Fibroblast of gingiva (primary cell): ENCODE measurements at regions not wholly inside any gene's neighbourhood (a gene's known extent, or its start where the extent isn't known, plus 50 kb on each side); places are given as distances from the start of the nearest gene placed in this dataset.

ENCODE experiments used
- DNase-seq: peaks from one replicate; pipeline ENCODE4 v3.0.0-alpha.2; 2011; ENCODE audit warnings: low read depth

- DNase-seq: no peak
Measured at GRCh38 chr22:47565607-47566006, 803.2 kb downstream of the TBC1D22A start.

GRCh38 chr22:47564651-47565434, 802.4 kb downstream of the TBC1D22A start:
- no peak for DNase-seq

GRCh38 chr22:47564158-47564450, 801.7 kb downstream of the TBC1D22A start:
- DNase-seq: no peak

- DNase-seq: no peak
Measured at GRCh38 chr22:47563406-47564157, 801.1 kb downstream of the TBC1D22A start.

GRCh38 chr22:47561766-47562165, 799.3 kb downstream of the TBC1D22A start:
- no peak for DNase-seq

GRCh38 chr22:47561115-47561675, 798.7 kb downstream of the TBC1D22A start:
- no peak for DNase-seq

- no peak for DNase-seq
Measured at GRCh38 chr22:47558828-47559700, 796.6 kb downstream of the TBC1D22A start.

GRCh38 chr22:47556473-47556872, 794.0 kb downstream of the TBC1D22A start:
- DNase-seq: no peak

- no peak for DNase-seq
Measured at GRCh38 chr22:47553436-47553835, 791.0 kb downstream of the TBC1D22A start.

GRCh38 chr22:47552541-47553205, 790.2 kb downstream of the TBC1D22A start:
- no peak for DNase-seq

GRCh38 chr22:47552024-47552423, 789.6 kb downstream of the TBC1D22A start:
- DNase-seq: no peak

- no peak for DNase-seq
Measured at GRCh38 chr22:47551431-47551775, 789.0 kb downstream of the TBC1D22A start.

GRCh38 chr22:47550524-47551430, 788.3 kb downstream of the TBC1D22A start:
- DNase-seq: no peak

- no peak for DNase-seq
Measured at GRCh38 chr22:47549741-47550340, 787.4 kb downstream of the TBC1D22A start.

GRCh38 chr22:47548953-47549740, 786.7 kb downstream of the TBC1D22A start:
- no peak for DNase-seq

- DNase-seq: no peak
Measured at GRCh38 chr22:47547881-47548650, 785.6 kb downstream of the TBC1D22A start.

GRCh38 chr22:47547239-47547661, 784.8 kb downstream of the TBC1D22A start:
- no peak for DNase-seq

- no peak for DNase-seq
Measured at GRCh38 chr22:47544696-47545095, 782.2 kb downstream of the TBC1D22A start.

GRCh38 chr22:47543447-47543846, 781.0 kb downstream of the TBC1D22A start:
- no peak for DNase-seq
